HEK293 (cell line): ENCODE measurements at regions not wholly inside any gene's neighbourhood (a gene's known extent, or its start where the extent isn't known, plus 50 kb on each side); places are given as distances from the start of the nearest gene placed in this dataset.

ENCODE experiments used
- KLF16 ChIP-seq: fragments of 450-650 bp; formaldehyde crosslinking; IDR thresholded peaks from 2 replicates; pipeline ENCODE4 v1.5.1; 2017; ENCODE audit warnings: missing biosample characterization, missing genetic modification characterization
- ZNF274 ChIP-seq, 2 experiments: fragments of 200-500 bp in 1 of 2; fragments of 450-650 bp in 1 of 2; sonication (Bioruptor generic) in 1 of 2; formaldehyde crosslinking in 1 of 2; IDR thresholded peaks; 2 replicates each; pipeline versions ENCODE4 v1.5.1 to v1.6.1; 2014 to 2016; ENCODE audit warnings: borderline replicate concordance in 1 of 2, inconsistent platforms in 1 of 2, low read length in 1 of 2, missing biosample characterization in 1 of 2, missing genetic modification characterization in 1 of 2
- TF ChIP-seq, protein P1 (sequence below): fragments of 450-650 bp; formaldehyde crosslinking; IDR thresholded peaks from 2 replicates; pipeline ENCODE4 v1.5.1; 2016; ENCODE audit warnings: missing biosample characterization, missing genetic modification characterization
- TF ChIP-seq, protein P2 (sequence below): fragments of 450-650 bp; formaldehyde crosslinking; IDR thresholded peaks from 2 replicates; pipeline ENCODE4 v1.5.1; 2017; ENCODE audit warnings: missing biosample characterization, missing genetic modification characterization

DNA sequence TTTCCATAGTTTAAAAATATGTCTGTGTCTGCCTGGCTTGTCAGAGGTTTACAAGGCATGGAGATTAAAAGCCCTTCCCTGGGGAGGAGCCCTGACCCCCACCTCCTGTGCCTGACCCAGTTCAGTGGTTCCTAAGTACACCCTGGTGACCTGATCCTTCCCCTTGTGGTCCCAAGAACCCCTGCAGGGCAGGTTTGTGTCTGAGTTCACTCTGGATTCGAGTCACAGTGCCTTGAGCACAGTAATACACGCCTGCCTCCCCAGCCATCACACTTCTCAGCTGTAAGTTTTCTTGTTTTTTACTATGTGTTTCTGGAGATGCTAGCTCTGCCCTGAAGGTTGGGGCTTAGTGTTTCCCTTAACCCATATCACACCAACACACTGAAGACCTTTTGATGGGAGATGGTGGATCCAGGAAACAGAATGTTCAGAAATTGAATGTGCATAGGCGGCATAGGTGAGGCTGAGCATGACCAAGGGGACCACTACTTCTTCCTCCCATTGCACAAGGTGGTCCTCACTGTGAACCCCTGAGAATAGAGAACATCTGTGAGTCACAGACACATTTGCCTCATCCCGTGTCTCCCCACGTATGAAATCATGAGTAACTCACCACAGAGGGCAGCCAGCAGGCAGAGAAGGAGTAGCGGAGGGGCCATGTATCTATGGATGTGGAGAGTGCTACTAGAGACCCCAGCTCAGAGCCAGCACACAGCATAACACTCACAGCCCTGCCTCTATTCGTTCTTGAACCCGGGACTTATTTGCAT is 962.9 kb downstream of the TMEM121 start:
- TF ChIP-seq, protein P1, sequence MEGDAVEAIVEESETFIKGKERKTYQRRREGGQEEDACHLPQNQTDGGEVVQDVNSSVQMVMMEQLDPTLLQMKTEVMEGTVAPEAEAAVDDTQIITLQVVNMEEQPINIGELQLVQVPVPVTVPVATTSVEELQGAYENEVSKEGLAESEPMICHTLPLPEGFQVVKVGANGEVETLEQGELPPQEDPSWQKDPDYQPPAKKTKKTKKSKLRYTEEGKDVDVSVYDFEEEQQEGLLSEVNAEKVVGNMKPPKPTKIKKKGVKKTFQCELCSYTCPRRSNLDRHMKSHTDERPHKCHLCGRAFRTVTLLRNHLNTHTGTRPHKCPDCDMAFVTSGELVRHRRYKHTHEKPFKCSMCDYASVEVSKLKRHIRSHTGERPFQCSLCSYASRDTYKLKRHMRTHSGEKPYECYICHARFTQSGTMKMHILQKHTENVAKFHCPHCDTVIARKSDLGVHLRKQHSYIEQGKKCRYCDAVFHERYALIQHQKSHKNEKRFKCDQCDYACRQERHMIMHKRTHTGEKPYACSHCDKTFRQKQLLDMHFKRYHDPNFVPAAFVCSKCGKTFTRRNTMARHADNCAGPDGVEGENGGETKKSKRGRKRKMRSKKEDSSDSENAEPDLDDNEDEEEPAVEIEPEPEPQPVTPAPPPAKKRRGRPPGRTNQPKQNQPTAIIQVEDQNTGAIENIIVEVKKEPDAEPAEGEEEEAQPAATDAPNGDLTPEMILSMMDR (tag by site-specific recombination), result no peak
- TF ChIP-seq, protein P2, sequence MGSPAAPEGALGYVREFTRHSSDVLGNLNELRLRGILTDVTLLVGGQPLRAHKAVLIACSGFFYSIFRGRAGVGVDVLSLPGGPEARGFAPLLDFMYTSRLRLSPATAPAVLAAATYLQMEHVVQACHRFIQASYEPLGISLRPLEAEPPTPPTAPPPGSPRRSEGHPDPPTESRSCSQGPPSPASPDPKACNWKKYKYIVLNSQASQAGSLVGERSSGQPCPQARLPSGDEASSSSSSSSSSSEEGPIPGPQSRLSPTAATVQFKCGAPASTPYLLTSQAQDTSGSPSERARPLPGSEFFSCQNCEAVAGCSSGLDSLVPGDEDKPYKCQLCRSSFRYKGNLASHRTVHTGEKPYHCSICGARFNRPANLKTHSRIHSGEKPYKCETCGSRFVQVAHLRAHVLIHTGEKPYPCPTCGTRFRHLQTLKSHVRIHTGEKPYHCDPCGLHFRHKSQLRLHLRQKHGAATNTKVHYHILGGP (tag by site-specific recombination), result no peak
- no peak for TF ChIP-seq KLF16 (tag by site-specific recombination)
- TF ChIP-seq ZNF274 (IDR thresholded peaks at IDR 0.05; ENCODE audit: low read length), result no peak
- no peak for TF ChIP-seq ZNF274 (tag by site-specific recombination; IDR thresholded peaks at IDR 0.05; ENCODE audit: borderline replicate concordance)
